KMS-11 (cell line): ENCODE measurements at regions not wholly inside any gene's neighbourhood (a gene's known extent, or its start where the extent isn't known, plus 50 kb on each side); places are given as distances from the start of the nearest gene placed in this dataset.

ENCODE experiments used
- H2AFZ ChIP-seq: fragments of 200-600 bp; sonication (generic); 2 replicates; pipeline ENCODE4 v1.6.1; 2016; ENCODE audit warnings: antibody characterized with exemption, mixed run types, low read depth
- H3K27ac ChIP-seq: fragments of 200-600 bp; sonication (generic); 2 replicates; pipeline ENCODE4 v1.6.1; 2016; ENCODE audit warnings: mild to moderate bottlenecking, mixed run types
- H3K27me3 ChIP-seq: fragments of 200-600 bp; sonication (generic); 2 replicates; pipeline ENCODE4 v1.6.1; 2017; ENCODE audit warnings: mild to moderate bottlenecking, low read depth, mixed run types, moderate library complexity; ENCODE audit not compliant: insufficient read depth
- H3K36me3 ChIP-seq: fragments of 200-600 bp; sonication (generic); 2 replicates; pipeline ENCODE4 v1.6.1; 2017; ENCODE audit warnings: mild to moderate bottlenecking, mixed run types; ENCODE audit not compliant: insufficient read depth
- H3K4me1 ChIP-seq: fragments of 200-600 bp; sonication (generic); 2 replicates; pipeline ENCODE4 v1.6.1; 2016; ENCODE audit warnings: mild to moderate bottlenecking, low read depth, mixed run types; ENCODE audit not compliant: poor library complexity, severe bottlenecking
- H3K4me2 ChIP-seq: fragments of 200-600 bp; sonication (generic); 2 replicates; pipeline ENCODE4 v1.7.0; 2016; ENCODE audit warnings: mild to moderate bottlenecking, mixed run types
- H3K4me3 ChIP-seq: fragments of 200-600 bp; sonication (generic); IDR thresholded peaks from 2 replicates; pipeline ENCODE4 v1.6.1; 2017; ENCODE audit warnings: low read depth, low read length, mixed read lengths; ENCODE audit not compliant: insufficient read depth
- H3K79me2 ChIP-seq: fragments of 200-600 bp; sonication (generic); 2 replicates; pipeline ENCODE4 v1.6.1; 2016; ENCODE audit warnings: low read depth, mixed run types; ENCODE audit not compliant: insufficient read depth
- H3K9ac ChIP-seq: fragments of 200-600 bp; sonication (generic); 2 replicates; pipeline ENCODE4 v1.6.1; 2016; ENCODE audit warnings: mild to moderate bottlenecking, mixed run types
- H4K20me1 ChIP-seq: fragments of 200-600 bp; sonication (generic); 2 replicates; pipeline ENCODE4 v1.6.1; 2016; ENCODE audit warnings: mild to moderate bottlenecking, mixed run types; ENCODE audit not compliant: insufficient read depth
- CTCF ChIP-seq: fragments of 200-600 bp; sonication (generic); conservative IDR thresholded peaks from 2 replicates; pipeline ENCODE4 v1.6.1; 2017; ENCODE audit warnings: low read depth, mild to moderate bottlenecking, antibody characterized with exemption, low read length, moderate library complexity, mixed read lengths

- TF ChIP-seq CTCF, result no peak
- H4K20me1 ChIP-seq, result no peaks in the 10 kb centered on the region
- H3K27me3 ChIP-seq, result no peaks in the 10 kb centered on the region
- H3K4me2 ChIP-seq, result no peak overlapping the region
- no peaks in the 10 kb centered on the region for H3K4me1 ChIP-seq
- H3K27ac ChIP-seq, result no peak overlapping the region
- H3K36me3 ChIP-seq, result no peaks in the 10 kb centered on the region
- H3K79me2 ChIP-seq, result no peaks in the 10 kb centered on the region
- no peak overlapping the region for H3K4me3 ChIP-seq
- no peak overlapping the region for H3K9ac ChIP-seq
- H2AFZ ChIP-seq, result no peak overlapping the region
Observed at GRCh38 chr2:143934626-143935481, 585.1 kb downstream of the ZEB2 start.

GRCh38 chr2:143933946-143934569, 585.9 kb downstream of the ZEB2 start:
- Histone ChIP-seq H2AFZ (no peak overlapping the region), H3K4me1 (no peaks in the 10 kb centered on the region), H3K27ac (no peak overlapping the region), H4K20me1 (no peaks in the 10 kb centered on the region), H3K4me3 (no peak overlapping the region), H3K36me3 (no peaks in the 10 kb centered on the region), H3K27me3 (no peaks in the 10 kb centered on the region), H3K4me2 (no peak overlapping the region), H3K9ac (no peak overlapping the region), H3K79me2 (no peaks in the 10 kb centered on the region)
- no peak for TF ChIP-seq CTCF

GRCh38 chr2:143930891-143931290, 589.0 kb downstream of the ZEB2 start:
- H3K79me2 ChIP-seq, result no peaks in the 10 kb centered on the region
- H3K4me3 ChIP-seq, result no peak overlapping the region

GRCh38 chr2:143928613-143929012, 591.3 kb downstream of the ZEB2 start:
- H3K4me3 ChIP-seq, result no peak overlapping the region
- no peak overlapping the region for H3K4me2 ChIP-seq
- H3K4me1 ChIP-seq, result no peaks in the 10 kb centered on the region
- no peak overlapping the region for H2AFZ ChIP-seq
- H3K36me3 ChIP-seq, result no peaks in the 10 kb centered on the region
- no peaks in the 10 kb centered on the region for H3K27me3 ChIP-seq
- no peak for TF ChIP-seq CTCF
- no peaks in the 10 kb centered on the region for H3K79me2 ChIP-seq
- H3K27ac ChIP-seq, result no peak overlapping the region
- H4K20me1 ChIP-seq, result no peaks in the 10 kb centered on the region
- no peak overlapping the region for H3K9ac ChIP-seq

More at GRCh38 chr2:143930891-143931290, 589.0 kb downstream of the ZEB2 start:
- H2AFZ ChIP-seq, result no peak overlapping the region
- no peak overlapping the region for H3K9ac ChIP-seq
- TF ChIP-seq CTCF, result no peak
- H3K36me3 ChIP-seq, result no peaks in the 10 kb centered on the region
- H3K27me3 ChIP-seq, result no peaks in the 10 kb centered on the region
- no peak overlapping the region for H3K27ac ChIP-seq
- H3K4me2 ChIP-seq, result no peak overlapping the region
- no peaks in the 10 kb centered on the region for H3K4me1 ChIP-seq
- H4K20me1 ChIP-seq, result no peaks in the 10 kb centered on the region
